Heart left ventricle (tissue), 13 donors: ENCODE measurements at regions not wholly inside any gene's neighbourhood (a gene's known extent, or its start where the extent isn't known, plus 50 kb on each side); places are given as distances from the start of the nearest gene placed in this dataset.

Source experiments
- POLR2A ChIP-seq, 2 donors: fragments of 450-650 bp; IDR thresholded peaks; one replicate each; pipeline ENCODE4 v1.6.1; 2017; ENCODE audit warnings: antibody characterized with exemption in 2 of 2, mild to moderate bottlenecking in 2 of 2, moderate library complexity in 2 of 2
- TF ChIP-seq, protein P1 (sequence below), 12 donors: fragments of 200-600 bp; sonication (generic) in 4 of 12; IDR thresholded peaks; one replicate each; pipeline versions ENCODE4 v1.5.0 to v1.8.0; 2018 to 2022; ENCODE audit warnings: antibody characterized with exemption in 12 of 12, mild to moderate bottlenecking in 5 of 12
- donor health status: ischemic (EF 13 %, LVEDD 7.1; RV severe dilation, severe dysfunction).
- donor health status: DM: no; HTN: yes; CAD: no.
- donor health status: DM: no; HTN: no; CAD: no.
- donor health status: ischemic (EF 25% LVEDD 6.9; RV normal size, moderate dysfunction).
- donor health status: ischemic (EF 25% LVEDD 5.7; RV mildly dilated, moderate dysfunction).
- donor health status: ischemic (EF 35%, LVEDD 5.7; RV mildly dilated, moderate dysfunction).
- donor health status: nonischemic (EF 11% LVEDD 7.7; RV severe dilation, severe dysfunction).
- donor health status: DM: yes; HTN: yes; CAD: no.
- donor health status: PGD.
- donor health status: ischemic (EF 29% LVEDD 5.4; RV normal size, mild dysfunction).
- donor health status: nonischemic (EF 23%, LVEDD 6.1; RV moderate dilation, normal function).

DNA sequence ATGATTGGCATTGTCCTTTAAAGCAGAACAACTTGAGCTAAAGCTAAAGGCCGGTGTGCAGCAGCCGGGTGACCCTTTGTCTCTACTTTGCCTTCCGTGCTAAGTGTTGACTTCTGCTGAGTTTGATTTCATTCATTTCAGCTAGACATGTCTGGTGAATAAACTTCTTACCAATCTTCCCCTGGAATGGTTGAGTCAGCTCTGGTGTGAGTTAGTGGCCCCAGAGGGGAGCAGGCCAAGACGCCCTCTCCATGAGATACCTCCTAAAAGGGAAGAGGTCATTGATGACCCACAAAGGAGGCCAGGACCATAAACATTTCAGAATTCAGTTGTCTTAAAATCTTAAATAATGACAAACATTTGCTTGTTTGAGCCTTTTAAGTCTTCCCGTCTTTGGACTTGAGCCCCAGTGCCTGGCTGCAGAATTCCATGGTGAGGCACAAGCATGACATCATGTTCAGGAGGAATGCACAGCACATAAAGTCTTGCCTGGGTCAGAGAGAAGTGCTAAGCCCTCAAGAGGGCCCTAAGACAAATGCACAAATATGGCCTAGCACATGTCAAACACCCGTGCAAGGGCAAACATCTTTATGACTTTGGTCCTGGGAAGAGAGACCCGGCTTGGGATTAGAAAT lies 96.3 kb upstream of the NEDD9 start:
- TF ChIP-seq, protein P1, sequence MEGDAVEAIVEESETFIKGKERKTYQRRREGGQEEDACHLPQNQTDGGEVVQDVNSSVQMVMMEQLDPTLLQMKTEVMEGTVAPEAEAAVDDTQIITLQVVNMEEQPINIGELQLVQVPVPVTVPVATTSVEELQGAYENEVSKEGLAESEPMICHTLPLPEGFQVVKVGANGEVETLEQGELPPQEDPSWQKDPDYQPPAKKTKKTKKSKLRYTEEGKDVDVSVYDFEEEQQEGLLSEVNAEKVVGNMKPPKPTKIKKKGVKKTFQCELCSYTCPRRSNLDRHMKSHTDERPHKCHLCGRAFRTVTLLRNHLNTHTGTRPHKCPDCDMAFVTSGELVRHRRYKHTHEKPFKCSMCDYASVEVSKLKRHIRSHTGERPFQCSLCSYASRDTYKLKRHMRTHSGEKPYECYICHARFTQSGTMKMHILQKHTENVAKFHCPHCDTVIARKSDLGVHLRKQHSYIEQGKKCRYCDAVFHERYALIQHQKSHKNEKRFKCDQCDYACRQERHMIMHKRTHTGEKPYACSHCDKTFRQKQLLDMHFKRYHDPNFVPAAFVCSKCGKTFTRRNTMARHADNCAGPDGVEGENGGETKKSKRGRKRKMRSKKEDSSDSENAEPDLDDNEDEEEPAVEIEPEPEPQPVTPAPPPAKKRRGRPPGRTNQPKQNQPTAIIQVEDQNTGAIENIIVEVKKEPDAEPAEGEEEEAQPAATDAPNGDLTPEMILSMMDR (IDR thresholded peaks at IDR 0.05) = no peak
- TF ChIP-seq POLR2A (IDR thresholded peaks at IDR 0.05) = no peak
